Frontal cortex (tissue), 3 donors: ENCODE measurements at regions not wholly inside any gene's neighbourhood (a gene's known extent, or its start where the extent isn't known, plus 50 kb on each side); places are given as distances from the start of the nearest gene placed in this dataset.

Experiments
- DNase-seq, 2 donors: peaks; one replicate each; pipeline ENCODE4 v3.0.0; 2012; ENCODE audit warnings: low spot score in 2 of 2
- FAIRE-seq: peaks from 2 replicates; lab custom pipeline; 2012; peaks lifted over from hg19 to GRCh38; lab: Jason Lieb, UNC
- donor health status: control.
- donor health status: control.
- donor health status: control.

GRCh38 chr4:44016570-44017421 lies 431.8 kb downstream of the KCTD8 start:
- FAIRE-seq = no peak
- DNase-seq = no peak

DNA sequence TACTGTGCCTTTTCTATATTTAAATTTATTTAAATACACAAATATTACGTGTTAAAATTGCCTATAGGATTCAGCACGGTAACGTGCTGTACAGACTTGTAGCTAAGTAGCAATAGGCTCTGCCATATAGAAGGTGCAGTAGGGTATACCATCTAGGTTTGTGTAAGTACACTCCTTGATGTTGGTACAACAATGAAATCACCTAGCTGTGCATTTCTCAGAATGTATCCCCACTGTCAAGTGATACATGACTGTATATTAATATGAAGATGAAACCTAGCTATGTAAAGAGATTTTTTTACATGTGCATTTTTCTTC lies 431.2 kb downstream of the KCTD8 start:
- FAIRE-seq = no peak
- no peak for DNase-seq

DNA sequence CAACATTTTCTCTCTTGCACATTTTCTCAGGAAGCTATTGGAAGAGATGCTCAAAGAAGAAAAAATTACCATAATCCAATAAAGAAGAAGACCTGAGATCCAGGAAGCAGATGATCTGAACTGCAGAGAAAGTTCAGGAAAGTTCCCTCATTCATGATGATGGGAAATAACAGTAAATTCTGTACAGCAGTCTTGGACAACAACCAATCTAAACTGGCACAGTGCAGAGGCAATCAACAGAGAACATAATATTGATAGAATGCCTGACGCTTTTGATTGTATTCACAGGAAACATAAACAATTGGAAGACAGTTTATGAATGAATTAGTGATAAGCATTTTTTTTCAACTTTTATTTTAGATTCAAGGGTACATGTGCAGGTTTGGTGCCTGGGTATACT lies 428.9 kb downstream of the KCTD8 start:
- no peak for DNase-seq
- FAIRE-seq = no peak

- no peak for FAIRE-seq
- DNase-seq = no peak
These were observed 423.1 kb downstream of the KCTD8 start for GRCh38 chr4:44025376-44026020.

GRCh38 chr4:44038811-44039210 lies 409.8 kb downstream of the KCTD8 start:
- DNase-seq = no peak
- no peak for FAIRE-seq

DNA sequence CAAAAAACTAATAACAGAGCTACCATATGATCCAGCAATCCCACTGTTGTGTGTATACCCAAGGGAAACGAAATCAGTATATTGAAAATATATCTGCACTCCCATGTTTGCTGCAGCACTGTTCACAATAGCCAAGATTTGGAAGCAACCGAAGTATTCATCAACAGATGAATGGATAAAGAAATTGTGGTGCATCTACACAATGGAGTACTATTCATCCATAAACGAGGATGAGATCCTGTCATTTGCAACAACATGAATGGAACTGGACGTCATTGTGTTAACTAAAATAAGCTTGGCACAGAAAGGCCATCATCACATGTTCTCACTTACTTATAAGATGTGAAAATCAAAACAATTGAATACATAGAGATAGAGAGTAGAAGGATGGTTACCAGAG lies 402.1 kb downstream of the KCTD8 start:
- no peak for DNase-seq
- no peak for FAIRE-seq

- FAIRE-seq (no peak), DNase-seq (no peak)
These were observed 391.9 kb downstream of the KCTD8 start for GRCh38 chr4:44056721-44057151.

GRCh38 chr4:44070843-44071242 lies 377.8 kb downstream of the KCTD8 start:
- FAIRE-seq = no peak
- no peak for DNase-seq

DNA sequence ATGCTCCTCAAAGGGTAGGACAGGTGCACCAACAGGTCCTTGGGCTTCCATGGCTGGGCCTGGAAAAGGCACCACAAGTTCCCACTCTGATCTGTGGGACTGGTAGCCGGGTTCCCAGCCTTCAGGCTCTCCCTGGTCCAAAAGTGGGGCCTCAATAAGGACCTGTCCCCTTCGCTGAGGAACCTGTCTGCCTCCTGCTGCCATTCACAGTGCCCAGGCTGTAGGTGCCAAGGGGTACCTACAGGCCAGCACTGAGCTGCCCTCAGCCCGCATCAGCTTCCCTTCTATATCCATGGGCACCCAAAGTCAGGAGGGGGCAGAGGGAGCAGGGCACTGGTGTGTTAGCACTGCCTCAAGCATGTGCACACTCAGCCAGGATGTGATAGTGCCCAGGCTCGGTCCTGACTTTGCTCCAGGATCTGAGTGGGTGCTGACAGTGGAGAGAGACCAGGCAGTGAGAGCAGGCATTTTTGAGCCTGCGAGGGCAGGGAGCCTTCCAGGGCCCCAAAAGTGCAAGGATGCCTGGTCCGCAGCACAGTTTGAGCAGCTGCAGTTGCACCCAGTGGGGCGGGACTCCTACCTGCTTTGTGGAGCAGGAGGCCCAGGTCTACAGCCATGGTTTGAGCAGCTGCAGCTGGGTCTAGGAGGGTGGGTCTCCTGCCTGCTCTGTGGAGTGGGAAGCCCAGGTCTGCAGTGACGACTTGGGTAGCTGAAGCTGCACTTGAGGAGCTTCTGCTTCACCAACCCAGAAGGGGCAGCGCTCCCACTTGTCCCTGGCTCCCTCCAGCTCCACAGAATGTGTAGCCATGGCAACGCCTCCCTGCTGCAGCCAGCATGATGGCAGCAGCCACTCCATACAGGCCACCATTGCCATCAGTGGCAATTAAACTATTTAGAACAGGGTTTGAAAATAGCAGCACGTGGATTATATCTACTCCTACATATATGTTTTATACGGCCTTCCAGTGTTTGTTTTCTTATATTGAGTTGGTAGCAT lies 376.4 kb downstream of the KCTD8 start:
- FAIRE-seq (no peak), DNase-seq (no peak)

GRCh38 chr4:44086753-44087152 lies 361.9 kb downstream of the KCTD8 start:
- DNase-seq (no peak), FAIRE-seq (no peak)

- DNase-seq = no peak
- no peak for FAIRE-seq
These were observed 355.2 kb downstream of the KCTD8 start for GRCh38 chr4:44093390-44093789.

- FAIRE-seq = no peak
- no peak for DNase-seq
These were observed 349.6 kb downstream of the KCTD8 start for GRCh38 chr4:44098973-44099372.

- FAIRE-seq (no peak), DNase-seq (no peak)
These were observed 348.2 kb downstream of the KCTD8 start for GRCh38 chr4:44100456-44100855.

GRCh38 chr4:44118971-44119680 lies 329.5 kb downstream of the KCTD8 start:
- DNase-seq (no peak), FAIRE-seq (no peak)

- DNase-seq (no peak), FAIRE-seq (no peak)
These were observed 328.0 kb downstream of the KCTD8 start for GRCh38 chr4:44120646-44121045.

GRCh38 chr4:44121210-44121609 lies 327.4 kb downstream of the KCTD8 start:
- DNase-seq (no peak), FAIRE-seq (no peak)
